PFSK-1 (cell line): ENCODE measurements at regions not wholly inside any gene's neighbourhood (a gene's known extent, or its start where the extent isn't known, plus 50 kb on each side); places are given as distances from the start of the nearest gene placed in this dataset.

Experiments used
- FOXP2 ChIP-seq: optimal IDR thresholded peaks from 2 replicates; pipeline ENCODE3; 2011; ENCODE audit warnings: borderline replicate concordance, control low read depth, inconsistent platforms; ENCODE audit not compliant: insufficient read depth; ENCODE audit errors: extremely low read length, extremely low read depth
- POLR2AphosphoS5 ChIP-seq: IDR thresholded peaks from 2 replicates; pipeline ENCODE4 v1.6.1; 2012; ENCODE audit warnings: low read depth, mild to moderate bottlenecking, control low read depth, low read length, moderate library complexity
- SIN3A ChIP-seq: IDR thresholded peaks from 2 replicates; pipeline ENCODE4 v1.6.1; 2012; ENCODE audit warnings: mild to moderate bottlenecking, low read length, moderate library complexity, borderline replicate concordance; ENCODE audit not compliant: insufficient read depth
- TAF1 ChIP-seq: IDR thresholded peaks from 2 replicates; pipeline ENCODE4 v1.6.1; 2012; ENCODE audit warnings: low read length, control low read depth, borderline replicate concordance; ENCODE audit not compliant: insufficient read depth
- TF ChIP-seq, protein P1 (sequence below), 2 experiments: IDR thresholded peaks; 2 replicates each; pipeline versions ENCODE4 v1.6.1 to v1.8.0; 2011 to 2012; ENCODE audit warnings: low read depth in 2 of 2, low read length in 2 of 2, control low read depth in 1 of 2, inconsistent platforms in 1 of 2, mild to moderate bottlenecking in 1 of 2, moderate library complexity in 1 of 2; ENCODE audit not compliant: insufficient read depth in 1 of 2

DNA sequence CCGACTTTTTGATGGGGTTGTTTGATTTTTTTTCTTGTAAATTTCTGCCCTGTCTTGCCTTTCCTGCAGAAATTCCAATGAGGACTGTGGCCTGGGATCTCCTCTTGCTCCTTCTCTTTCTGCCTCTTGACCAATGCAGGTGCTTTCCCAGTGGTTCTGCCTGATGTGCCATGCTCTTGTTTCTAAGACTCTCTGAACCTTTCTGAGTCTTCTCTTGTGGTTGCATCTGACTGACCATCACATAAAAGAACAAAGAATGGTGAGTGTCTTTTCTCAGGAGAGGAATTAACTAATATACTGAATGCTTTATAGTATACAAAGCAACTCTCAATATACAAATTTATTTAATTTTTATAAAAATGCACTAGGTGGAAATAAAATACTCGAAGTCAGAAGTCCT lies 424.6 kb downstream of the TRIB2 start:
- TF ChIP-seq SIN3A (no peak), TAF1 (no peak), FOXP2 (no peak), POLR2AphosphoS5 (no peak)
- TF ChIP-seq, protein P1, sequence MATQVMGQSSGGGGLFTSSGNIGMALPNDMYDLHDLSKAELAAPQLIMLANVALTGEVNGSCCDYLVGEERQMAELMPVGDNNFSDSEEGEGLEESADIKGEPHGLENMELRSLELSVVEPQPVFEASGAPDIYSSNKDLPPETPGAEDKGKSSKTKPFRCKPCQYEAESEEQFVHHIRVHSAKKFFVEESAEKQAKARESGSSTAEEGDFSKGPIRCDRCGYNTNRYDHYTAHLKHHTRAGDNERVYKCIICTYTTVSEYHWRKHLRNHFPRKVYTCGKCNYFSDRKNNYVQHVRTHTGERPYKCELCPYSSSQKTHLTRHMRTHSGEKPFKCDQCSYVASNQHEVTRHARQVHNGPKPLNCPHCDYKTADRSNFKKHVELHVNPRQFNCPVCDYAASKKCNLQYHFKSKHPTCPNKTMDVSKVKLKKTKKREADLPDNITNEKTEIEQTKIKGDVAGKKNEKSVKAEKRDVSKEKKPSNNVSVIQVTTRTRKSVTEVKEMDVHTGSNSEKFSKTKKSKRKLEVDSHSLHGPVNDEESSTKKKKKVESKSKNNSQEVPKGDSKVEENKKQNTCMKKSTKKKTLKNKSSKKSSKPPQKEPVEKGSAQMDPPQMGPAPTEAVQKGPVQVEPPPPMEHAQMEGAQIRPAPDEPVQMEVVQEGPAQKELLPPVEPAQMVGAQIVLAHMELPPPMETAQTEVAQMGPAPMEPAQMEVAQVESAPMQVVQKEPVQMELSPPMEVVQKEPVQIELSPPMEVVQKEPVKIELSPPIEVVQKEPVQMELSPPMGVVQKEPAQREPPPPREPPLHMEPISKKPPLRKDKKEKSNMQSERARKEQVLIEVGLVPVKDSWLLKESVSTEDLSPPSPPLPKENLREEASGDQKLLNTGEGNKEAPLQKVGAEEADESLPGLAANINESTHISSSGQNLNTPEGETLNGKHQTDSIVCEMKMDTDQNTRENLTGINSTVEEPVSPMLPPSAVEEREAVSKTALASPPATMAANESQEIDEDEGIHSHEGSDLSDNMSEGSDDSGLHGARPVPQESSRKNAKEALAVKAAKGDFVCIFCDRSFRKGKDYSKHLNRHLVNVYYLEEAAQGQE (IDR thresholded peaks at IDR 0.05; ENCODE audit: insufficient read depth in 1 of 2, low read depth in 2 of 2, low read length in 2 of 2): no peak
